Neural progenitor cell (in vitro differentiated cells): ENCODE measurements at regions not wholly inside any gene's neighbourhood (a gene's known extent, or its start where the extent isn't known, plus 50 kb on each side); places are given as distances from the start of the nearest gene placed in this dataset.

Experiments
- CTCF ChIP-seq: fragments of 200-600 bp; sonication (generic); IDR thresholded peaks from 2 replicates; pipeline ENCODE4 v1.5.1; 2017; ENCODE audit warnings: antibody characterized with exemption, mild to moderate bottlenecking
- EZH2 ChIP-seq: fragments of 200-600 bp; sonication (generic); IDR thresholded peaks from 2 replicates; pipeline ENCODE4 v1.6.1; 2017; ENCODE audit warnings: antibody characterized with exemption, mild to moderate bottlenecking, moderate library complexity
- EZH2phosphoT487 ChIP-seq: fragments of 200-600 bp; sonication (generic); IDR thresholded peaks from 2 replicates; pipeline ENCODE4 v1.6.1; 2017; ENCODE audit warnings: antibody characterized with exemption

GRCh38 chr11:43242401-43242800 lies 69.4 kb upstream of the API5 start:
- TF ChIP-seq CTCF, result no peak
- TF ChIP-seq EZH2, result no peak
- TF ChIP-seq EZH2phosphoT487, result no peak
